ENCODE measurements at regions not wholly inside any gene's neighbourhood (a gene's known extent, or its start where the extent isn't known, plus 50 kb on each side); places are given as distances from the start of the nearest gene placed in this dataset.

- TF ChIP-seq CTCF (IDR thresholded peaks at IDR 0.05; ENCODE audit: low read depth, low read length, missing control alignments): no peak
- H3K4me3 ChIP-seq (ENCODE audit: low read depth, low read length): no peak overlapping the region
- DNase-seq (ENCODE audit: low read depth): no peak
These were observed 53.1 kb upstream of the ZEB2 start for GRCh38 chr2:144572977-144573376.

GRCh38 chr2:144571770-144572169, 51.9 kb upstream of the ZEB2 start:
- DNase-seq (ENCODE audit: low read depth): no peak
- no peak for TF ChIP-seq CTCF (IDR thresholded peaks at IDR 0.05; ENCODE audit: low read depth, low read length, missing control alignments)
- H3K4me3 ChIP-seq (ENCODE audit: low read depth, low read length): no peak overlapping the region

GRCh38 chr2:144570566-144570965, 50.6 kb upstream of the ZEB2 start:
- no peak for TF ChIP-seq CTCF (IDR thresholded peaks at IDR 0.05; ENCODE audit: low read depth, low read length, missing control alignments)
- H3K4me3 ChIP-seq (ENCODE audit: low read depth, low read length): no peak overlapping the region
- no peak for DNase-seq (ENCODE audit: low read depth)

Measured in GM12864 (cell line).